WTC11 (cell line): ENCODE measurements at regions not wholly inside any gene's neighbourhood (a gene's known extent, or its start where the extent isn't known, plus 50 kb on each side); places are given as distances from the start of the nearest gene placed in this dataset.

ENCODE experiments used
- ATAC-seq: fragments of 200-7000 bp; cut with Tn5 transposase; 2 replicates; pipeline ENCODE4 v1.10.0; 2021; ENCODE audit warnings: mild to moderate bottlenecking, moderate library complexity
- CTCF ChIA-PET: fragments of 300-600 bp; sonication (Branson Sonifier 250); formaldehyde crosslinking; loops from one replicate; lab custom pipeline; 2021; ENCODE audit warnings: antibody characterized with exemption; lab: Charles Lee
- POLR2A ChIA-PET: fragments of 350-600 bp; sonication (Branson Sonifier 250); formaldehyde crosslinking; loops from one replicate; lab custom pipeline; 2021; ENCODE audit warnings: antibody characterized with exemption; lab: Charles Lee
- DNase-seq: peaks from one replicate; pipeline ENCODE4 v3.0.0; 2021; ENCODE audit warnings: low spot score
- H3K27ac Mint-ChIP-seq: 2 replicates; pipeline ENCODE4 v1.8.0; 2021; ENCODE audit warnings: mixed read lengths
- H3K27me3 Mint-ChIP-seq: 2 replicates; pipeline ENCODE4 v1.8.0; 2021; ENCODE audit warnings: low read depth, mild to moderate bottlenecking, moderate library complexity, mixed read lengths
- H3K36me3 Mint-ChIP-seq: 2 replicates; pipeline ENCODE4 v1.8.0; 2021; ENCODE audit warnings: mixed read lengths
- H3K4me1 Mint-ChIP-seq: 2 replicates; pipeline ENCODE4 v1.8.0; 2022; ENCODE audit warnings: mixed read lengths
- H3K4me3 Mint-ChIP-seq: 2 replicates; pipeline ENCODE4 v1.8.0; 2021; ENCODE audit warnings: mild to moderate bottlenecking, moderate library complexity, mixed read lengths
- H3K9me3 Mint-ChIP-seq: 2 replicates; pipeline ENCODE4 v1.8.0; 2021; ENCODE audit warnings: mixed read lengths
- ATF1 ChIP-seq: sonication (generic); formaldehyde crosslinking; IDR thresholded peaks from 2 replicates; pipeline ENCODE4 v1.8.1; 2023; ENCODE audit warnings: mild to moderate bottlenecking, moderate library complexity, missing genetic modification reagents
- CREB1 ChIP-seq: sonication (generic); formaldehyde crosslinking; IDR thresholded peaks from 2 replicates; pipeline ENCODE4 v1.8.0; 2023; ENCODE audit warnings: mild to moderate bottlenecking, missing genetic modification reagents
- ELF4 ChIP-seq: sonication (generic); formaldehyde crosslinking; IDR thresholded peaks from 2 replicates; pipeline ENCODE4 v1.8.1; 2022; ENCODE audit warnings: low read depth, mild to moderate bottlenecking, moderate library complexity, missing genetic modification reagents
- ESRRA ChIP-seq: sonication (generic); formaldehyde crosslinking; IDR thresholded peaks from 2 replicates; pipeline ENCODE4 v1.8.1; 2022; ENCODE audit warnings: mild to moderate bottlenecking, missing genetic modification reagents, borderline replicate concordance
- FOXJ3 ChIP-seq: sonication (generic); formaldehyde crosslinking; IDR thresholded peaks from 2 replicates; pipeline ENCODE4 v1.9.0; 2021; ENCODE audit warnings: missing genetic modification reagents, mild to moderate bottlenecking, borderline replicate concordance
- GABPB1 ChIP-seq: sonication (generic); formaldehyde crosslinking; IDR thresholded peaks from 2 replicates; pipeline ENCODE4 v1.8.1; 2023; ENCODE audit warnings: mild to moderate bottlenecking, missing genetic modification reagents
- HMGA2 ChIP-seq: fragments of 250-450 bp; sonication (Bioruptor Pico); IDR thresholded peaks from 2 replicates; pipeline ENCODE4 v1.4.0; 2021; ENCODE audit warnings: mild to moderate bottlenecking, moderate library complexity
- NFE2L1 ChIP-seq: sonication (generic); formaldehyde crosslinking; IDR thresholded peaks from 2 replicates; pipeline ENCODE4 v1.8.1; 2023; ENCODE audit warnings: missing genetic modification reagents
- NR1H2 ChIP-seq: sonication (generic); formaldehyde crosslinking; IDR thresholded peaks from 2 replicates; pipeline ENCODE4 v1.9.0; 2021; ENCODE audit warnings: mild to moderate bottlenecking, moderate library complexity, missing genetic modification reagents
- OVOL2 ChIP-seq: fragments of 250-450 bp; sonication (Bioruptor Pico); IDR thresholded peaks from 2 replicates; pipeline ENCODE4 v1.9.0; 2021; ENCODE audit warnings: mild to moderate bottlenecking, borderline replicate concordance
- SOX15 ChIP-seq: fragments of 250-450 bp; sonication (Bioruptor Pico); IDR thresholded peaks from 2 replicates; pipeline ENCODE4 v1.9.0; 2021; ENCODE audit warnings: mild to moderate bottlenecking
- SP1 ChIP-seq: sonication (generic); formaldehyde crosslinking; conservative IDR thresholded peaks from 2 replicates; pipeline ENCODE4 v1.8.1; 2022; ENCODE audit warnings: missing genetic modification reagents
- ZNF121 ChIP-seq: sonication (generic); formaldehyde crosslinking; IDR thresholded peaks from 2 replicates; pipeline ENCODE4 v1.8.0; 2023; ENCODE audit warnings: missing genetic modification reagents
- TF ChIP-seq, protein P1 (sequence below): fragments of 200-600 bp; IDR thresholded peaks from 2 replicates; pipeline ENCODE4 v1.8.0; 2022; ENCODE audit warnings: antibody characterized with exemption
- TF ChIP-seq, protein P2 (sequence below): sonication (generic); formaldehyde crosslinking; IDR thresholded peaks from 2 replicates; pipeline ENCODE4 v1.8.1; 2022; ENCODE audit warnings: low read depth, missing genetic modification reagents, borderline replicate concordance
- TF ChIP-seq, protein P3 (sequence below): sonication (generic); formaldehyde crosslinking; IDR thresholded peaks from 2 replicates; pipeline ENCODE4 v1.8.1; 2023; ENCODE audit warnings: mild to moderate bottlenecking, missing genetic modification reagents
- TF ChIP-seq, protein P4 (sequence below): sonication (generic); formaldehyde crosslinking; IDR thresholded peaks from 2 replicates; pipeline ENCODE4 v1.8.0; 2023; ENCODE audit warnings: missing genetic modification reagents
- TF ChIP-seq, protein P5 (sequence below): fragments of 250-450 bp; sonication (Bioruptor Pico); IDR thresholded peaks from 2 replicates; pipeline ENCODE4 v2.1.2; 2022; ENCODE audit warnings: mild to moderate bottlenecking, moderate library complexity
- TF ChIP-seq, protein P6 (sequence below): sonication (generic); formaldehyde crosslinking; IDR thresholded peaks from 2 replicates; pipeline ENCODE4 v1.8.0; 2022; ENCODE audit warnings: mild to moderate bottlenecking, missing genetic modification reagents

DNA sequence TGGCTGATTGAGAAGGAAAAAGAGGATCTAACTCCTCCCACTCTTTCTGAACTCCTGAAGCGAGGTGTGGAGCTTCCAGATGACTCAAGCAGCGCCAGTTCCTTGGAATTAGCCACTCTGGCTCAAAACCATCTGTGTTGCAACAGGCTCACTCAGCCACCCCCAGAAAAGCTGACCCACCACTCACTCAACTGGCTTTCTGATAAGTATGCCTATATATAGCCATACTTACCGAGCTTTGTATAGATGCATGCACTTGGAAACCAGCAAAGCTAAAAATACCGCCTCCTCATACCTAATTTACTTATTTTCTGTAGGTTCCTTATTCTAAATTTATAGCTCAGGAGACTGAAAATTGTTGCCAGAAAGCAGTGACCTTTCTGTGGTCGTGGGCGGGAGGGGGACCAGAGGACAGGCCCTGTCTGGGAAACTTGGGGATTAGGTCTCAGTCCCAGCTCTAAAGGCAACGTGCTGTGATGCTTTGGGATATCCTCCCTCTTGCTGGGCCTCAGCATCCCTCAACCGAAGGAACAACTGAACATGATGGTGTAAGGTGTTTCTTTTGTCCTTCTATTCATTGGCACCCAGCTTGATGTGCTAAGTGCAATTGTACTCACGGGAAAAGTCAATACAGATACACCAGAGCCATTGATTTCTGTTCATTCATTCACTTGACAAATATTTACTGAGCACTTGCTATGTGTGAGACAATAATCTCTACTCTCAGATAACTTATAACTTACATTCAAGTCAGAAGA lies 65.7 kb downstream of the NENF start (continued):
- TF ChIP-seq NFE2L1 = no peak
- TF ChIP-seq, all 79 proteins: peak for 0

DNA sequence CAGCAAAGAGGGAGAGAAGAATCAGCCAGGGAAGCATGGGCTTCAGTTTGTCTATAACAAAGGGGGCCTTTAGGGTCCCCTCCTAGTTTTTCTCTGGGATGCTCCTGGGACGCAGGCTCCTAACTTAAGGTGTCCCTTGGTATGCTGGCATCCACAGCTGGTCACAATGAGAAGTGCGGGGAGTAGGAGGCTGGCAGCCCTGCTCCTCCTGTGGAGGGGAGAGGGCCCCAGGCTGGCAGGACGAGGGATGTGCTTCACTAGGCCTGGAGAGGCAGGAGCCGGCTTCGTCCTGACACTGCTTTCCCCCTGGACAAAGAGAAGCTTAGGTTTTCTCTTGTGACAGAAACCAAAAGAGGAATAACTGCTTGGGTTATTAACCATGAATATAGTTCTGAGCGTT lies 67.6 kb downstream of the NENF start:
- peaks cover 3% of the 10 kb centered on the region for H3K4me1 Mint-ChIP-seq
- no peaks in the 10 kb centered on the region; the same call in 1 of the 2 replicates for H3K27me3 Mint-ChIP-seq
- peaks cover 9% of the 10 kb centered on the region for H3K9me3 Mint-ChIP-seq
- no peak overlapping the region for H3K4me3 Mint-ChIP-seq
- POLR2A ChIA-PET = no interaction called here
- TF ChIP-seq, protein P1, sequence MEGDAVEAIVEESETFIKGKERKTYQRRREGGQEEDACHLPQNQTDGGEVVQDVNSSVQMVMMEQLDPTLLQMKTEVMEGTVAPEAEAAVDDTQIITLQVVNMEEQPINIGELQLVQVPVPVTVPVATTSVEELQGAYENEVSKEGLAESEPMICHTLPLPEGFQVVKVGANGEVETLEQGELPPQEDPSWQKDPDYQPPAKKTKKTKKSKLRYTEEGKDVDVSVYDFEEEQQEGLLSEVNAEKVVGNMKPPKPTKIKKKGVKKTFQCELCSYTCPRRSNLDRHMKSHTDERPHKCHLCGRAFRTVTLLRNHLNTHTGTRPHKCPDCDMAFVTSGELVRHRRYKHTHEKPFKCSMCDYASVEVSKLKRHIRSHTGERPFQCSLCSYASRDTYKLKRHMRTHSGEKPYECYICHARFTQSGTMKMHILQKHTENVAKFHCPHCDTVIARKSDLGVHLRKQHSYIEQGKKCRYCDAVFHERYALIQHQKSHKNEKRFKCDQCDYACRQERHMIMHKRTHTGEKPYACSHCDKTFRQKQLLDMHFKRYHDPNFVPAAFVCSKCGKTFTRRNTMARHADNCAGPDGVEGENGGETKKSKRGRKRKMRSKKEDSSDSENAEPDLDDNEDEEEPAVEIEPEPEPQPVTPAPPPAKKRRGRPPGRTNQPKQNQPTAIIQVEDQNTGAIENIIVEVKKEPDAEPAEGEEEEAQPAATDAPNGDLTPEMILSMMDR = no peak
- TF ChIP-seq OVOL2 (CRISPR knock-in tag) (no peak), ZNF121 (no peak), HMGA2 (CRISPR knock-in tag) (no peak), FOXJ3 (CRISPR knock-in tag) (no peak), GABPB1 (CRISPR knock-in tag) (no peak), ELF4 (CRISPR knock-in tag) (no peak), ATF1 (CRISPR knock-in tag) (no peak), ESRRA (CRISPR knock-in tag) (no peak), SP1 (CRISPR knock-in tag) (no peak), NR1H2 (CRISPR knock-in tag) (no peak), CREB1 (CRISPR knock-in tag) (no peak), SOX15 (no peak)
- TF ChIP-seq, protein P2, sequence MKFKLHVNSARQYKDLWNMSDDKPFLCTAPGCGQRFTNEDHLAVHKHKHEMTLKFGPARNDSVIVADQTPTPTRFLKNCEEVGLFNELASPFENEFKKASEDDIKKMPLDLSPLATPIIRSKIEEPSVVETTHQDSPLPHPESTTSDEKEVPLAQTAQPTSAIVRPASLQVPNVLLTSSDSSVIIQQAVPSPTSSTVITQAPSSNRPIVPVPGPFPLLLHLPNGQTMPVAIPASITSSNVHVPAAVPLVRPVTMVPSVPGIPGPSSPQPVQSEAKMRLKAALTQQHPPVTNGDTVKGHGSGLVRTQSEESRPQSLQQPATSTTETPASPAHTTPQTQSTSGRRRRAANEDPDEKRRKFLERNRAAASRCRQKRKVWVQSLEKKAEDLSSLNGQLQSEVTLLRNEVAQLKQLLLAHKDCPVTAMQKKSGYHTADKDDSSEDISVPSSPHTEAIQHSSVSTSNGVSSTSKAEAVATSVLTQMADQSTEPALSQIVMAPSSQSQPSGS (CRISPR knock-in tag) = no peak
- TF ChIP-seq, protein P3, sequence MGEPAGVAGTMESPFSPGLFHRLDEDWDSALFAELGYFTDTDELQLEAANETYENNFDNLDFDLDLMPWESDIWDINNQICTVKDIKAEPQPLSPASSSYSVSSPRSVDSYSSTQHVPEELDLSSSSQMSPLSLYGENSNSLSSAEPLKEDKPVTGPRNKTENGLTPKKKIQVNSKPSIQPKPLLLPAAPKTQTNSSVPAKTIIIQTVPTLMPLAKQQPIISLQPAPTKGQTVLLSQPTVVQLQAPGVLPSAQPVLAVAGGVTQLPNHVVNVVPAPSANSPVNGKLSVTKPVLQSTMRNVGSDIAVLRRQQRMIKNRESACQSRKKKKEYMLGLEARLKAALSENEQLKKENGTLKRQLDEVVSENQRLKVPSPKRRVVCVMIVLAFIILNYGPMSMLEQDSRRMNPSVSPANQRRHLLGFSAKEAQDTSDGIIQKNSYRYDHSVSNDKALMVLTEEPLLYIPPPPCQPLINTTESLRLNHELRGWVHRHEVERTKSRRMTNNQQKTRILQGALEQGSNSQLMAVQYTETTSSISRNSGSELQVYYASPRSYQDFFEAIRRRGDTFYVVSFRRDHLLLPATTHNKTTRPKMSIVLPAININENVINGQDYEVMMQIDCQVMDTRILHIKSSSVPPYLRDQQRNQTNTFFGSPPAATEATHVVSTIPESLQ = no peak
- TF ChIP-seq, protein P4, sequence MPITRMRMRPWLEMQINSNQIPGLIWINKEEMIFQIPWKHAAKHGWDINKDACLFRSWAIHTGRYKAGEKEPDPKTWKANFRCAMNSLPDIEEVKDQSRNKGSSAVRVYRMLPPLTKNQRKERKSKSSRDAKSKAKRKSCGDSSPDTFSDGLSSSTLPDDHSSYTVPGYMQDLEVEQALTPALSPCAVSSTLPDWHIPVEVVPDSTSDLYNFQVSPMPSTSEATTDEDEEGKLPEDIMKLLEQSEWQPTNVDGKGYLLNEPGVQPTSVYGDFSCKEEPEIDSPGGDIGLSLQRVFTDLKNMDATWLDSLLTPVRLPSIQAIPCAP (CRISPR knock-in tag) = no peak
- TF ChIP-seq, protein P5, sequence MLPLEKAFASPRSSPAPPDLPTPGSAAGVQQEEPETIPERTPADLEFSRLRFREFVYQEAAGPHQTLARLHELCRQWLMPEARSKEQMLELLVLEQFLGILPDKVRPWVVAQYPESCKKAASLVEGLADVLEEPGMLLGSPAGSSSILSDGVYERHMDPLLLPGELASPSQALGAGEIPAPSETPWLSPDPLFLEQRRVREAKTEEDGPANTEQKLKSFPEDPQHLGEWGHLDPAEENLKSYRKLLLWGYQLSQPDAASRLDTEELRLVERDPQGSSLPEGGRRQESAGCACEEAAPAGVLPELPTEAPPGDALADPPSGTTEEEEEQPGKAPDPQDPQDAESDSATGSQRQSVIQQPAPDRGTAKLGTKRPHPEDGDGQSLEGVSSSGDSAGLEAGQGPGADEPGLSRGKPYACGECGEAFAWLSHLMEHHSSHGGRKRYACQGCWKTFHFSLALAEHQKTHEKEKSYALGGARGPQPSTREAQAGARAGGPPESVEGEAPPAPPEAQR (CRISPR knock-in tag) = no peak
- TF ChIP-seq, protein P6, sequence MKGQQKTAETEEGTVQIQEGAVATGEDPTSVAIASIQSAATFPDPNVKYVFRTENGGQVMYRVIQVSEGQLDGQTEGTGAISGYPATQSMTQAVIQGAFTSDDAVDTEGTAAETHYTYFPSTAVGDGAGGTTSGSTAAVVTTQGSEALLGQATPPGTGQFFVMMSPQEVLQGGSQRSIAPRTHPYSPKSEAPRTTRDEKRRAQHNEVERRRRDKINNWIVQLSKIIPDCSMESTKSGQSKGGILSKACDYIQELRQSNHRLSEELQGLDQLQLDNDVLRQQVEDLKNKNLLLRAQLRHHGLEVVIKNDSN = no peak
- TF ChIP-seq, all 79 proteins: peak for 0
- CTCF ChIA-PET = no interaction called here
- no peak for ATAC-seq
- Mint-ChIP-seq H3K36me3 (no peaks in the 10 kb centered on the region), H3K27ac (no peak overlapping the region)
- DNase-seq = no peak
